NCI-H226 (cell line): ENCODE measurements at regions not wholly inside any gene's neighbourhood (a gene's known extent, or its start where the extent isn't known, plus 50 kb on each side); places are given as distances from the start of the nearest gene placed in this dataset.
A peak's percentile ranks its signal among the peaks of the same experiment; 100 is the strongest.

Experiments
- DNase-seq: peaks from one replicate; pipeline ENCODE4 v3.0.0-alpha.2; 2015

DNA sequence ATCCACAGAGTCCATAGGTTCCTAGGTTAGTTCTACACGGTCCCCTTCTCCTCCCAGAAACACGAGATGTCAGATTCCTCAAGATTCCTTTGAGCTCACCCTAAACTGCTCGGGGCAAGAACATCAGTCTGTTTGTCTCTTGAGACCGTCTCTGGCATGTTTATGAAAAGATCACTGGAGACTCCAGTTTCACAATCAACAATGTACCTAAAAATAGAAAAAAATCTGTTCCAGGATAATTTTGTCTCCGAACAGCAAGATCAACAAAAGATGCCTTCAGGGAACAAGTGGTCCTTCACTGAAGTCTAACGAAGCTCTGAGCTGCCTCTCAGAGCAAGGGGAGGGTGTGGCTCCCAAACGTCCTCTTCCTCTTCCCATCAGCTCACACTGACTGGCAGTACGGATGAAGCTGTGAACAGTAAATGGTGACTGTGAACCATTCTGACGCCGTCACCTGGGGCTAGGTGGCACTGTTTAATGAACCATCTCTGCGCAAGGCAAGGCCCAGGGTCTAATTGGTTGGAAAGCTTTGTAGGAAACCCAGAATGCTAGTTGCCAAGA is 156.2 kb upstream of the LYZL1 start:
- no peak for DNase-seq

DNA sequence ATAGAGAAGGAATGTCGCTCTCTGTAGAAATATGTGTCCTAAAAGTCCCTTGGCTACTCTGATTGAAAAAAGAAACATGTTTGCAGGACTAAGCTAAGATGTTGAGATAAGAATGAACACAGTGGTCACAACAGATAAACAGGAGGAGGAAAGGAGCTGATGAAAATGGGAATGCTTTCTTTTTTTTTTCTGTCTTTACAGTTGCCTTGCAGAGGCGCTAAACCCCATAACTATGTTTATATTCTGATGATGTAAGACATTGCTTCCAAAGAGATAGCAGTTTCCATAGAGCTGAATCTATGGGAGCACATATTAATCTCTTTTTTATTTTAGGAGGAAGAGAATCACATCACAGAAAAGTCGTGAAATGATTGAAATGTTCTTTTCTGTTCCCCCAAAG is 153.5 kb upstream of the LYZL1 start:
- DNase-seq: no peak

DNA sequence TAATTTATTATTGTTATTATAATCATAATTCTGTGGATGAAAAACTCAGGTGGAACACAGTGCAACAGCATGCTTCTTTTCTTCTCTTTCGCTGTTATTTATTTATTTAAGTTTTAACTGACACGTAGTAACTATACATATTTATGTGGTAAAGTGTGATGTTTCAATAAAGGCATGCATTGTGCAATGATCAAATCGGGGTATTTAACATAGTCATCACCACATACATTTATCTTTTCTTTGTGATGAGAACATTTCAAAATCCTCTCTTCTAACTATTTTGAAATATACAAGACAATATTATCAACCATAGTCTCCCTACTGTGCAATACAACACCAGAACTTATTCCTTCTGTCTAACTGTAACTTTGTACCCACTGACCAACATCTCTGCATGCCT is 152.5 kb upstream of the LYZL1 start:
- DNase-seq: peak; percentile 36

DNA sequence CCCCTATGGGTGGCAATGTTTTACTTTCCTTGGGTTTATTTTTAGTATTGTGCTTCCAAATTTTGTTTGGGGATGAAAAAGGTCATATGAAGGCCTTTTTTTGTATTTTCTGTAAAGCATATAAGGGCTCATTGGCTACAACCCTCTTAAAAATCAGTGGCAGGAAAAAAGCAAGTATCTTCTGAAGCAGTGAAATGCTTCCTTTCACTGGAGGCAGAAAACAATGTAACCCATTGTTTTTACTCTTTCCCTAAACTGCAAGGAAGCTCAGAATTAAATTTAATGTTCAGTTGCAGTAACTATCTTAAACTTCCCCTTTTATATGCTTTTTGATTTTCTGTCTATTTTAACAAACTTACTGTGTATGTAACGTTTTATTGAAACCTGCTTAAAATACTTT is 148.7 kb upstream of the LYZL1 start:
- no peak for DNase-seq

DNA sequence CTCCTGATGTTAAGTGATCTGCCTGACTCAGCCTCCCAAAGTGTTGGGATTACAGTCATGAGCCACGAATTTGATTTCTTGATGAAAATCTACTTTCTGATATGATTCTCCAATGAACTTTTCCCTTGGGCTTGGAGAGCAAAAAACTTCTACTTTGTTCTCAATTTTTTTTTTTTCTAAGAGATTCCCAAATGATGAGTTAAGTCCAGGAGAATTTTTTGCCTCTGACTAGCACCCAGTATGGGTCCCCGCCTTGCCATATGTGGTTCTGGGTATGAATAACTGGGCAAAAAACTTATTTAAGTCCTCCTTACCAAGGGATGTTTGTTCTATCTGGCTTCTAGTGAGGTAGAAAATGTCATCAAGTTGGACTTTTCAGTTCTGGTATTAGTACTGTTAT is 147.9 kb upstream of the LYZL1 start:
- peak; percentile 76 for DNase-seq

DNA sequence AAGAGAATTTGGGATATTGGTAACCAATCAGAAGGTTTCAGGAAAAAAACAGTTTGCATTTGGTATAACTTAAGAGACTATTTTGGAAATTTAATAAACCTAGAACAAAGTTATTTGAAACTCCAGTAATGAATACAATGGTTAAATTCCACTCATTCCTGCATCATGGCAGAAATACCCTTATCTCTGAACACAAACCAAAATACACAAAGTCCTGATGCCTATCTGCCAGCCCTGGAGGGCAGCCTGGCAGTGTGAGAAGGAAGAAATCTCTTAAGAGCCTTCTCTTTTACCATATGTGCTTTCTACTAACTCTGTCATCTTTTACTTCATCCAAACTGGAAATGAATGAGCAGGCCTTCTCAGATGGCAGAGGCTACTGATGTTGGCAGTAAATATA is 147.1 kb upstream of the LYZL1 start:
- DNase-seq: peak; percentile 67

DNA sequence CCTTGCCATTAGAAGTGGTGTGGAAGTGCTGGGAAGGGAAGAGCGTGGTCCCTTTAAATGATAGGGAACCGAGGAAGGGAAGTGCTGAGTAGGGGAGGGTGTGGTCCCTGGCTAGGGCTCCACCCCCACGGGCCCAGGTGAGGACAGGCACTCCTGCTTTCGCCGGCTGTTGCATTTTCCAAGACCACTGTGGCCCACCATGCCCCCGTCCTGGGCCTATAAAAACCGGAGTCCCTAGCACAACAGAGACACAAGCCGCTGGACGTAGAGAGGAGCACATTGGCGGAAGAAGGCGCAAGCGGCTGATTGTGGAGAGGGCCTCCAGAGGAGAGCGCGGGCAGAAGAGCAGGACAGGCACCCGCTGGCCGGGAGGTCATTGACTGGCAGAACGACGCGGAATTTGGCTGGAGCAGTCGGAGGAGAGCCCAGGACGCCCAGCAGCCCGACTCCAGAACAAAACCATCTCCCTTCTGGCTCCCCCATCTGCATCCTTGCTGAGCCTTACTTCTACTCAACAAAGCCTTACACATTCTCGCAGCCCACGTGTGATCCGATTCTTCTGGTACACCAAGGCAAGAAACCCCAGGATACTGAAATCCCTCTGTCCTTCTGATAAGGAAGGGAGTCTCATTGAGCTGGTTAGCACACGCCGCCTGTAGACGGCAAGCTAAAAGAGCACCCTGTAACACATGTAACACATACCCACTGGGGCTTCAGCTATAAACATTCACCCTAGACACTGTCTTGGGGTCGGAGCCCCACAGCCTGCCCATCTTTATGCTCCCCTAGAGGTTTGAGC is 146.2 kb upstream of the LYZL1 start:
- no peak for DNase-seq

DNA sequence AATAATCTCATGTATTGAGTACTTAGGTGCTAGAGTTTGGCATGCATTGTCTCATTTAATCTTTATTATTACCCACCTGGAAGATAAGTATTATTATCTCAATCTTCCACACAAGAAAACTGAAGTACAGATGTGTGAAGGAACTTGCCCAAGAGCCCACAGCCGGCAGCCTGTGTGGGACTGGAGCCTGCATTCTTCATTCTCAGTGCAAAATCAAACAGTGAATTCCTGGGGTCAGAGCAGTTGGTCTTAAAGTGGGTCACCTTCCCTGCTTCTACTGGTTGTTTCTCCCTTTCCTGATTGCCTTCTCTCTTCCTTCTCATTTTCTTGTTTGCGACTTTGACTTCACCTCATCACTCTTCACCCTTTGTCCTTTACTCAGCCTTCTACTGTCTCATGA is 144.7 kb upstream of the LYZL1 start:
- DNase-seq: no peak

DNA sequence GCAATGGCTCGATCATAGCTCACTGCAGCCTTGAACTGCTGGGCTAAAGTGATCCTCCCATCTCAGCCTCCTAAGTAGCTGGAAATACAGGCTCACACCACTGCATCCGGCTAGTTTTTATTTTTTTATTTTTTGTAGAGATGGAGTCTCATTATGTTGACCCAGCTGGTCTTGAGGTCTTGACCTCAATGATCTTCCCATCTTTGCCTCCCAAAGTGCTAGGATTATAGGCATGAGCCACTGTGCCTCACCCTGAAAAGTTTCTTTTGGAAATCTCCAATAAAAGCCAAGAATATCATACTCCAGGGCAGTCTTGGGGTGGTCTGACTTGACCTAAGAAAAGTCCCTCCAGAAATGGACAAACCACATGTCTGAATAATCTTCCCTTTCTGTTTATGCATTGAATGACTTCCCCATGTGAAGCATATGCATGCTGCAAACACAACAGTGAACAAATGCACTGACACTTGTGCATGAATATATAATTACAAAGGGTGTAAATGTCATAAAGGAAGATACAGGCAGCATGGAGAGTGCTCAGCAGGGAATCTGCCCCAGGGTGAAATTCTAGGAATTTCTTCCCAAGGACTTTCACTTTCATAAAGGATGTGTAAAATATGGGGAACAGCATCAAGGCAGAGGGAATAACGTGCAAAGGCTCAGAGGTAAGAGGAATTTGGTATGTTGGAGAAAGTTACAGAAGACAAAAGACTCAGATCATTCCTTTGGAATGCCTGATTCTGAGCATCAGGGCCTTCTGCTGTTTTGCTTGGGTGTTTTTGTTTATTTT is 142.4 kb upstream of the LYZL1 start:
- no peak for DNase-seq

DNA sequence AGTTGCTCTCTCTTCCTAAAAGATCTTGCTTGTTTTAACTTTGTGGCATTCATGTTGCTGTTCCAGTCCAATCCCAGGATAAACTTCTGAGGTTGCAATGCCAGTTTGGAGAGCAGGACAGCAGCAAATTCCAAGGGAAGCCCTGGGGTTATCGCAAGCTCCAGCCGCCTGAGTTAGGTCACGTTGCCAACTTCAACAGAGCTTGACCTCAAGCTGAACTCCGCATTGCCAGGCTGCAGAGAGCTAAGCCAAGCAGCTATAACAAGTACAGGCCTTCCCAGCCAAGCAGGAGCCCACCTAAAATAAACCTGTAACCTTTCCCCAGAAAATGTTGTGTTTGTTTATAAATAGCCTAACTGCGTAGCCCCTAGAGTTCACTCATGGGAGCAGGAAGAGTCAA is 138.9 kb upstream of the LYZL1 start:
- DNase-seq: peak; percentile 54

DNA sequence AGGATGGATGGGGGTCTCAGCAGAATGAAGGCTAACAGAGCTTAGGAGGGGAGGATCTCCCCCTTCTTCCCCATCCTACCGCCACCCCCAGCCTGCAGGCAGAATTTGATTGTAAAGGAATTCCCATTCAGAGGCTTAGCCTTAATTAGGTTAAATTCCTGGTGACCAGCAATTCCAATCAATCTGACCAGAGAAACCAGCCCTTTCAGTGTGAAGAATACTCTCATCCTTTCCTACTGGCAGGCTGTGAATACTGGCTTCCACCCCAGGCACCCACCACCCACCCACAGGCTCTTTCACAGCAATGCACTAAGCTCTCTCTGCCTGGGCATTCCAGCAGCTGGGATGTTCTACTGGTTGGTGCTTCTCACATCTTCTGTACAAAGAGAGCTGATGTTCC is 137.9 kb upstream of the LYZL1 start:
- no peak for DNase-seq

DNA sequence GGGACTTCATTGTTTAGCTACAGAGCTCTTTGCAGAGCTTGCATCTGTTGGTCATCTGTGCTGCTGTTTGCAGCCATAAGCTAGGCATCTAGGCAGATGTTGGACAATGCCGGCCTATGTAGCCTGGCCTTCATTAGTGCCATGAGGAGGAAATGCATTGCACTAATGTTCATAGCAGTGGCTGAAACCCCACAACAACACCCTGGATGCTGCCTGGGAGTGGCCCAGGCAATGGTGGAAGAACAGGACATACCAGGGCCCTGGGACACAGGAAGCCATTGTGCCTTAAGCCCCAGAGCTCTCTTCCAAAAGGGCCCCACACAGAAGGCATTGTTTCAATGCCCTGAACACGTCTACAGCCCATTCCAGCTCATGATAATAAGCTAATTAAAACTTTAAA is 131.5 kb upstream of the LYZL1 start:
- DNase-seq: no peak

DNA sequence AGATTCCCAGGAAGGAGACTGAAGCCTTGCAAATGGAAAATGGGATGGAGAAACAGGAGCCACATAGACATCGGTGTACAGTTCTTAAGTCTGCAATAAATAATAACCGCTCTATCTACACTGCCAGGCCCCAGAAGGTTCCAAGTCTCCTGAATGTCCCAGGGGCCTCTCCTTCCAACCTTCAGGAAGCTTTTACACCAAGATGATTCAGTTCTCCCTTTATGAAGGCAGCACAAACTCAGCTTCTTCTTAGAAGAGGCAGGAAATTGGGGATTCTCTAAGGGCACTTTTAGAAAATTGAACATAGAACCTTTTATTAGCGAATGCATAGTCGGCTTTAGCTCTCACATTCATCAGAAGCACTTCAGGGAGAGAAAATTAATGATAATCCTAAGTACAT is 130.8 kb upstream of the LYZL1 start:
- no peak for DNase-seq

DNA sequence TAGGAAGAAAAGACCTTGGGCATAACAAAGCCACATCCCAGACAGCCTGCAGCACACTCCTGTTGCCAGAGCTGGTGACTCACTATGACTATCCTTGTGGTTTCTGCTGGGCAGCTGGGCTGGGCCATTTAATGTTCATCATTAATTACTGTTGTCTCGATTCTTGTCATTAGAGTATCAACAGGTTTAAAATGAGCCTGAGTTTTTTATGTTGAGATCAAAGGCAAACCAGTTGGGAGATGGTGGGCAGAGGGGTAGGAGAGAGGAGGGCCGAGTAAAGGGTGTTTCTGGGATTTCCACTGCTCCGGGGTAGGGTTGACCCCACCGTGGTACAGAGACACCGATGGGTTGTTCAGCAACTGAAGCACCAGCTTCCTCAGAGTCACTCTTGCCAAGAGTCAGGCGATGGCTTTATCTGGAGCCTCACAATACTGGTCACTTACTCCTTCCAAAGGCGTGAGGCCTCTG is 128.7 kb upstream of the LYZL1 start:
- DNase-seq: peak; percentile 60

DNA sequence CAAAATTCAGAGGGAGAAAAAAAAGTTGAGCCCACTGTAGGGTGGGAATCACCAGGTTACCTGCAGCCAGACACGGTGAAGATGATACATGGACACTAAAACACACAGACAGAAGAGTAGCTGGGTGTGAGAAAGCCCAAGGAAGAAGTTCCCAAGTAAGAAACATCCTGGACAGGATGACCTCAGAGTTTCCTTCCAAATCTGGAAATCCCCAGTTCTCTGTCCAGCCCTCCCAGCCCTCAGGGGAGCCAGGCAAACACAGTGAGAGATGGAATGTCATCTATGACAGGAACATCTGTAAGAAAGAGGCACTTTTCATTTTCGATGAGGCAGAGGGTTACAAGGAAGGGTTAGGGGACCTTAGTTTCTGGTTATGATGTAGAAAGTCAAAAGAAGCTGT is 125.1 kb upstream of the LYZL1 start:
- peak; percentile 51 for DNase-seq

DNA sequence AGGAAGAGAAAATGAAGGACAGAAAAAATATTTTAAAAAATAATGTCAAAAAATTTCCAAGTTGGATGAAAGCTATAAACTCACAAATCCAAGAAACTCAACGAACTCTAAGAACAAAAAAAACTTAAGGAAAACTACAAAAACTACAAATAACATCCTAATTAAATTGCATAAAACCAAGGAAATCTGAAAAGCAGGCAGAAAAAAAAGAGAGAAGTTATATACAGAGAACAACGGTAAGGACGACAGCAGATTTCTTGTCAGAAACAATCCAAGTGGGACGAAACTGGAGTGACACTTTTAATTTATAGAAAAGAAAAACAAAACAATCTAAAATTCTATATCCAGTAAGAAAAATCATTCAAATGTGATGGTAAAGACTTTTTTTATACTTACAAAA is 122.2 kb upstream of the LYZL1 start:
- no peak for DNase-seq

DNA sequence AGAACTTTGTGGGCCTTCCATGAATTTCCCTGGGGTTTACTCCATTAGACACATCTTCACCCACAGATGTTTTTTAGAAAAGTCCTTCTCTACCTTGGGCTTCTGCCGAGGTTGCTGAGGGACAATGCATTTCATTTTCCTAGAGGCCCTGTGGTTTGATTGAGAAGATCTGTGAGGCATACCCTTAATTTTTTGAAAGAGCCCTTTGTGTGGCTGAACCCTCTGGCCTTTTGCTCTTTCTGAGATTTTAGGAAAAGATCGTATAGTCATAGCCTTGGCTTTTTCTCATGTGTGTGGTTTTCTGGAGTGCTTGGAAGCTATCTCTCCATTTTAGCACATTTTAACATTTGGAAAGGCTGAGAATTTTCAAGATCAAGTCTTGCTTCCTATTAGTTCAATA is 119.8 kb upstream of the LYZL1 start:
- DNase-seq: no peak

DNA sequence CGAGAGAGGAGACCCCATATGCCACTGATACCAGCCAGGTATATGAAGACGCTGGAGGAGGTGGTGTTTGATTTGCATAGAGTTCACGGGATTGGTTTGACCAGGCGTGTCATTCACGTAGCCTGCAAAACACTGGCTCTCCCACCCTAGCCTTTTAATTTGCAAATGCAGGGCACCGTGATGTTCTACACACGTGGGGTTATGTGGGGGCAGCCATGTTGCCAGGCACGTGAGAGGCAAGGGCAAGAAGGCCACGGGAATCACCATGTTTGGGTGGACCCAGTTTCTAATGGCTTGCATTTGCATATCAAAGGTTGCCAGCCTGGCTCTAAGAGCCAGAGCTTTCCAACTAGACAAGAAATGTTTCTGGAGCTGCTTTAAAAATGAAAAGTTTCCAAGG is 117.2 kb upstream of the LYZL1 start:
- DNase-seq: no peak

DNA sequence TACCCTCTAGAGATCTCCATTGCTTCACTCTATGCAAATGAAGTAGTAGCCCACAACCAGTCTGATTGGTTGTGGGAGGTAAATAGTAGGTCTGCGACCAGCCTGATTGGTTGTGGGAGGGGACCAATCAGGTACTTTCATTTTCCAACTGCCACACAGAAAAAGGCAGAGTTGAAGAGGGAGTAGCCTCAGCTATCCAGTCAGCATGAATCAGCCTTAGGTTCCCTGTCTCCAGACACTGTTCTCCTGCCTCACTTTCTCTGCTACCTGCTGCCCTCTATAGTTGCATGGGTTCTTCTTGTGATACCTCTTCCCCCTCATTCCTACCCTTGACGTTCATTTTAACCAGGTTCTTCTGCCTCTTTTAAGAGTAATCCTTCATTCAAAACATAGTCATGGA is 114.5 kb upstream of the LYZL1 start:
- no peak for DNase-seq

DNA sequence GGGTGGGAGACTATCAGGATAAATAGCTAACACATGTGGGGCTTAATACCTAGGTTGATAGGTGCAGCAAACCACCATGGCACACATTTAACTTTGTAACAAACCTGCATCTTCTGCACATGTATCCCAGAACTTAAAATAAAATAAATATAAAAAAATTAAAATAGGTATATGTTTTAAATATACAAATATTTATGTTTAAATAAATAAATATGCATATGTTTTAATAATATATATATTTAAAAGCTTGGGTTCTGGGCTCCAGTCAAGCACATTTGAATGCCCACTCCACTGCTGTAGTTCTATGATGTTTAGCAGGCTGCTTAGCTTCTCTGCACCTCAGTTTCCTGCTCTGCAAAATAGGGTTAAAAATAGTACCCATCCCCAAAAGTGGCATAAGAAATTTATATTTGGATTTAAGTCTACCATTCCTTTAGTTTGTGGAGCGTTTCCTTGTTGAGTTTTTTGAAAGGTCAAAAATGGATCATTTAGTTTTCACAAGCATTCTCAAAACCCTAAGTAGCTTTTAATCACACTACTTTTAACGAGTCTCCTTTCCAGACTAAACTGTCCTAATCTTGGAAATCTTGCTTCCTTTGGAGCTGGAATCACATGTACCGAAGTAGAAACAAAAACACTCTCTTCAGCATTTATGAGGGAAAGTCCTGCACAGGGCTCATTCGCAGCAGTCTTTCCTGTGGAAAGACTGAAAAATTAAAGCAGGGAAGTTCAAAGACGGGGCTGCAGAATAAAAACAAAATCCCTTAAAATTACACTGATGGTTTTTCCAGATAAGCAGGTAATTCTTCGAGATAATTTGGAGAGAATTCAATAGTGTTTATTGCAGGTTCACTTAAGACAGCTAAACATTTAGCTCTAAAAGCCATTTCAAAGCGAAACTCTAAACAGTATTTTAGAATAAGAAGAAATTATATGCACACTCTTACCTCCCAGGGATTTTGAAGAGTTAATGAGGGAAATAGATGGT is 111.7 kb upstream of the LYZL1 start:
- no peak for DNase-seq

DNA sequence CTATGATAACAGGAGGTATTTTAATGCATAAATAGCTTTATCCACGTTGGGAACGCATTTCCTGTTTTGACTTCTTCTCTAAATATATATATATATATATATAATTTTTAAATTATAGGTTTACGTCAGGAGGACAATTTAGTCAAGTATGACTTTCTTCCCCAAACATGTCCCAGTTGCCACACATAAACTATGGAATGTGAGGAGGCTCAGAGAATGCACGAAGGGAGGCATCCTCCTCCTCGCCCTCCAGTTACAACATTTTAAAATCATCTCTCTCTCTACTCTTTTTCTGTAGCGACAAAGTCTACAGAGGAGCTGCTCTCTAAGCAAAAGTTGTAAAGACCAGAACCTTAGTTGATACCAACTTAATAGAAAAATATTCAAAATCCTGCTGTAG is 106.9 kb upstream of the LYZL1 start:
- no peak for DNase-seq

DNA sequence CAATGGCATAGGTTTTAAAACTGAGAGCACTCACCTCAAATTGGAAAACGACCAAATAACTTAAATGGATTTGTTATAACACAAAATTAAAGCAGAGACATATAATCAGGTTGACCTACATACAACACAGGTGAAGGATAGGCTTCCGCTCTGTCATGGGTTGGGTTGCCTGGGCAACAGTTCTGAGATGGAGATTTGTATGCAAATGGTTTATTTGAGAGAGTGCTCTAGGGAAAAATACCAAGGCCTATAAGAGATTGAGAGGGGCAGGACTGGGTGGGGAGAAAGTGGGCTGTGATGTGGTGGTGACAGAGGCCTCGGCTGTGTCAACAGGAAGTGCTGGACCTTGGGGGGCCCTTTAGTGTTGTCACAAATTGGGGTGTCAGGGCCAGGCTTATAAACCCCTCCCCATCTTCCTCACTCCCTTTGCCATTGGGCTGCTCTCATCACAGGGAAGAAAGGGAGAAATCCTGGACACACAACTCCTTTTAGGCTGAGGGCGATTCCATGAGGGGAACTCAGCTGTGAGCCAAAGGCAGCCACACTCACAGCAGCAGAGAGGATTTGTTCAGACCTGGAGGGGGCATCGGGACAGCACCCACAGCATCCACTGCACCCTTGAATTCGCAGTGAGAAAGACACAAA is 105.4 kb upstream of the LYZL1 start:
- no peak for DNase-seq
